GM13976 (cell line): ENCODE measurements at regions not wholly inside any gene's neighbourhood (a gene's known extent, or its start where the extent isn't known, plus 50 kb on each side); places are given as distances from the start of the nearest gene placed in this dataset.
"Not testable (repeated sequence)": the region's sequence is repeated elsewhere in the genome, so short reads cannot be mapped to it uniquely, and the experiment has no call there.

Experiments
- DNase-seq: peaks from one replicate; pipeline ENCODE4 v3.0.0; 2012; ENCODE audit warnings: low spot score
- in situ Hi-C: fragments of 300-500 bp; cut with MboI; formaldehyde crosslinking; loops from one replicate; pipeline ENCODE4 v1.12.0; 2022; ENCODE audit warnings: low sequenced_read_pairs, mixed read lengths, inconsistent platforms; ENCODE audit not compliant: unreplicated experiment
- TF ChIP-seq, protein P1 (sequence below): IDR thresholded peaks from 2 replicates; pipeline ENCODE4 v1.5.1; 2012; ENCODE audit warnings: borderline replicate concordance, mild to moderate bottlenecking; ENCODE audit not compliant: insufficient read depth; ENCODE audit errors: extremely low read depth, missing control alignments, control extremely low read depth

- TF ChIP-seq, protein P1, sequence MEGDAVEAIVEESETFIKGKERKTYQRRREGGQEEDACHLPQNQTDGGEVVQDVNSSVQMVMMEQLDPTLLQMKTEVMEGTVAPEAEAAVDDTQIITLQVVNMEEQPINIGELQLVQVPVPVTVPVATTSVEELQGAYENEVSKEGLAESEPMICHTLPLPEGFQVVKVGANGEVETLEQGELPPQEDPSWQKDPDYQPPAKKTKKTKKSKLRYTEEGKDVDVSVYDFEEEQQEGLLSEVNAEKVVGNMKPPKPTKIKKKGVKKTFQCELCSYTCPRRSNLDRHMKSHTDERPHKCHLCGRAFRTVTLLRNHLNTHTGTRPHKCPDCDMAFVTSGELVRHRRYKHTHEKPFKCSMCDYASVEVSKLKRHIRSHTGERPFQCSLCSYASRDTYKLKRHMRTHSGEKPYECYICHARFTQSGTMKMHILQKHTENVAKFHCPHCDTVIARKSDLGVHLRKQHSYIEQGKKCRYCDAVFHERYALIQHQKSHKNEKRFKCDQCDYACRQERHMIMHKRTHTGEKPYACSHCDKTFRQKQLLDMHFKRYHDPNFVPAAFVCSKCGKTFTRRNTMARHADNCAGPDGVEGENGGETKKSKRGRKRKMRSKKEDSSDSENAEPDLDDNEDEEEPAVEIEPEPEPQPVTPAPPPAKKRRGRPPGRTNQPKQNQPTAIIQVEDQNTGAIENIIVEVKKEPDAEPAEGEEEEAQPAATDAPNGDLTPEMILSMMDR: no peak
- in situ Hi-C loops: no loop called here
- no peak for DNase-seq
These were observed 719.7 kb upstream of the CDH8 start for GRCh38 chr16:62755938-62756337.

DNA sequence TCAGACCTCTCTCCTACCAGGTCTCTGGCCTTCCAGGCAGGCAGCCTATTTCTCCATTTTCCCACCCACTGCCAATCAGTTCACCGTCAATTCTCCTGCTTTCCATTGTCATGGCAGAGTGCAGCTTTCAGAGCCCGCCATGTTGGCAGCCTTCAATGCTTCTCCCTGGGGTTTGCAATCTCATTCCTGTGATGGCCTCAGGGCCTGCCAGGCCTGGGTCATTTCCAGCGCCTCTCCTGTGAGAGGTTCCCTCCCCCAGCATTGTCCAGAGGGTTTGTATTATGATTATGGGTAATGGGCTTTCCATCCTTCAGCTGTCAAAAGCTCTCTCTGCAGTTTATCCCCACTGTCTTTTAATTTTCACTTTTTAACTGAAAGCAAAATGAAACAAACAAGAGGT is 716.6 kb upstream of the CDH8 start:
- TF ChIP-seq, protein P1: no peak
- DNase-seq: no peak
- in situ Hi-C loops: no loop called here

DNA sequence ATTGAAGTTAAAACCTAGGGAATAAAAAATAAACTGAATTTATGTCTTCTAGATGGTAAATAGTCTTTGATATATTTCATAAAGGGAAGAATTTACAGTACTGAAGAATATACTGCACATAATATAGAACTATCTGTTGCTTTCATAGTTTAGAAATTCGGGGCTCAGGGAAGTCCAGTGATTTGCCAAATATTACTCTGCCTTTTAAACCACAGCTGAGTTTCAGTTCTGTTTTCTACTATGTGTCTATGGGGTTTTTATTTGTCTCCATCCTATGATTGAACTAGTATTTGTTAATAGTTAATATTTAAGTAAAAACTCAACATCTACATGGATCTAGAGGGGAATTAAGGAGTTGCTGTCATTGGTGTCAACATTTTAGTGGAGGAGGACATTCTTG is 715.0 kb upstream of the CDH8 start:
- TF ChIP-seq, protein P1: no peak
- in situ Hi-C loops: no loop called here
- DNase-seq: no peak

DNA sequence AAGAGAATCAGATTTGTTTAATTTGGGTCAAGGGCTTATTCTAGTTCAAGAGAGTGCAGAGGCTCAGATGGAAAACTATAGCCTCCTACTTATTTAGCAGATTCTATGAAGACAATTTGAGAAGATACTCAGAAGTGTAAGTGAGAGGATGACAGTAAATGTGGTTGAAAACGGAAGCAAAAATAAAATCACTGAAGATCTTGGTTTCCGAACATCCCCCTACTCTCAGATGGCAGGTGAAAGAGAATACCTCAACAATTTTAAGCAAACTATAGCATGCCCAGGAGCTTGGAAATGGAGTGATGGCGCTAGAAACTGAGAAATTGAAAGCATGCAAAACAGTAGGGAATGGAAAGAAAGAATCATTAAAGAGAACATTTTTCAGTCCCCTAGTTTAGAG is 705.5 kb upstream of the CDH8 start:
- TF ChIP-seq, protein P1: no peak
- in situ Hi-C loops: no loop called here
- DNase-seq: no peak

DNA sequence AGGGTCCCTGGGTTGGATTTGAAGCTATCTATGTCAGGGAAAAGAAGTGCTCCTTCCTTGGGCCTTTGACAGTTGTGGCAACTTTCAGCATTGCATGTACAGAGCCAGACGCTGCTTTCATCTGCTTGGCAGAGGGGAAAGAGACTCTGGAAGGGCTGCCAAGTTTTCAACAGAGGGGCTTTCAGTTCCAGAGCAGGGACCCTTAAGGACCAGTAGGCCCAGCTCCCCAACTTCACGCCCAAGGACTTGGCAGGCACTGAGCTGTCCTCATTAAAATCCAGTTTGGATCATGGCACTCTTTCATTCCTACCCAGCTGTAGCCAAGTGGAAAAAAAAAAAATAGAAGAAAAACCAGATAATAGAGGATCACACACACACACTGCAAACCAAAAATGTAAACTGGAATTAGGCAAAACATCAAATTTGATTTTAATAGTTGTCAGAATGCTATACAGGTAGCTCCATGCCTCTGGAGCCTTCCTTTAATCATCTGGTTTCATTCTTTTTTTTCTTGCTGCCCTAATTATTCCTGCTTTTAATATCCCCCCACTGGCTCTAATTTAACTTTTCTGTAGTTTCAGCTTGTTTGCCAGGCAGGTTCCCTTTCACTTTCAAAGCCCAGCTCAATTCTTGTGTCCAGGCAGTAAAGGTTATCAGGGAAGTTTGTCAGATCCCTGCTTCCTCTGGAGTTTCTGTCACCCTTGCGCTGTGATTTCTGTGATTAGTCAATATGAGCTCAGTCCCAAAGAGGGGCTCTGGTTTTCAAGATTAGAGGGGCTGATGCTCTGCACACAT is 702.6 kb upstream of the CDH8 start:
- TF ChIP-seq, protein P1: no peak
- no peak for DNase-seq
- in situ Hi-C loops: no loop called here

DNA sequence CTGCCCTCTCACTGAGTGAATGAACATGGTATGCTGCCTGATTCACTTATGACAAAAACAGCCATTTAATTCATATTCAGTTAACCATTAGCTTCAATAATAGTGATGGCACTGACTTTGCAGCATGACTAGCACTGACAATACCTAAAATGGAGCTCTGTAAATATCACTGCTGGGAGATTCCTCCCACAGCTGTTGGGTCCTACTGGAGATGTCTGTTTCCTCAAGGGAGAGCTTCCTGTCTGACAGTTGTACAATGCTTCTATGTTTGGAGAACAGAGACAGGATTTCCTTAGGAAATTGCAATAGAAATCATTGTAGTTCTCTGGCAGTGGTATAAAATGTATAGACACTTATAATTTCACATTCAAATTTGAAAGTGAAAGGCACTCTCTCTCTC is 695.9 kb upstream of the CDH8 start:
- no peak for DNase-seq
- in situ Hi-C loops: no loop called here
- TF ChIP-seq, protein P1: no peak

GRCh38 chr16:62724670-62725269 is 688.5 kb upstream of the CDH8 start:
- in situ Hi-C loops, DNase-seq: not testable (repeated sequence)
